WTC11 (cell line): ENCODE measurements at regions not wholly inside any gene's neighbourhood (a gene's known extent, or its start where the extent isn't known, plus 50 kb on each side); places are given as distances from the start of the nearest gene placed in this dataset.

ENCODE experiments used
- ATAC-seq: fragments of 200-7000 bp; cut with Tn5 transposase; 2 replicates; pipeline ENCODE4 v1.10.0; 2021; ENCODE audit warnings: mild to moderate bottlenecking, moderate library complexity
- CTCF ChIA-PET: fragments of 300-600 bp; sonication (Branson Sonifier 250); formaldehyde crosslinking; loops from one replicate; lab custom pipeline; 2021; ENCODE audit warnings: antibody characterized with exemption; lab: Charles Lee
- POLR2A ChIA-PET: fragments of 350-600 bp; sonication (Branson Sonifier 250); formaldehyde crosslinking; loops from one replicate; lab custom pipeline; 2021; ENCODE audit warnings: antibody characterized with exemption; lab: Charles Lee
- DNase-seq: peaks from one replicate; pipeline ENCODE4 v3.0.0; 2021; ENCODE audit warnings: low spot score
- H3K27ac Mint-ChIP-seq: 2 replicates; pipeline ENCODE4 v1.8.0; 2021; ENCODE audit warnings: mixed read lengths
- H3K27me3 Mint-ChIP-seq: 2 replicates; pipeline ENCODE4 v1.8.0; 2021; ENCODE audit warnings: low read depth, mild to moderate bottlenecking, moderate library complexity, mixed read lengths
- H3K36me3 Mint-ChIP-seq: 2 replicates; pipeline ENCODE4 v1.8.0; 2021; ENCODE audit warnings: mixed read lengths
- H3K4me1 Mint-ChIP-seq: 2 replicates; pipeline ENCODE4 v1.8.0; 2022; ENCODE audit warnings: mixed read lengths
- H3K4me3 Mint-ChIP-seq: 2 replicates; pipeline ENCODE4 v1.8.0; 2021; ENCODE audit warnings: mild to moderate bottlenecking, moderate library complexity, mixed read lengths
- H3K9me3 Mint-ChIP-seq: 2 replicates; pipeline ENCODE4 v1.8.0; 2021; ENCODE audit warnings: mixed read lengths
- ATF1 ChIP-seq: sonication (generic); formaldehyde crosslinking; IDR thresholded peaks from 2 replicates; pipeline ENCODE4 v1.8.1; 2023; ENCODE audit warnings: mild to moderate bottlenecking, moderate library complexity, missing genetic modification reagents
- ATF2 ChIP-seq: sonication (generic); formaldehyde crosslinking; IDR thresholded peaks from 2 replicates; pipeline ENCODE4 v1.8.1; 2022; ENCODE audit warnings: low read depth, missing genetic modification reagents, borderline replicate concordance
- CREM ChIP-seq: sonication (generic); formaldehyde crosslinking; IDR thresholded peaks from 2 replicates; pipeline ENCODE4 v1.8.1; 2022; ENCODE audit warnings: mild to moderate bottlenecking, missing genetic modification reagents, moderate library complexity
- E2F1 ChIP-seq: sonication (generic); formaldehyde crosslinking; IDR thresholded peaks from 2 replicates; pipeline ENCODE4 v1.8.0; 2022; ENCODE audit warnings: mild to moderate bottlenecking, missing genetic modification reagents
- E2F4 ChIP-seq: sonication (generic); formaldehyde crosslinking; IDR thresholded peaks from 2 replicates; pipeline ENCODE4 v1.8.1; 2022; ENCODE audit warnings: low read depth, mild to moderate bottlenecking, moderate library complexity, missing genetic modification reagents, borderline replicate concordance
- E2F5 ChIP-seq: sonication (generic); formaldehyde crosslinking; IDR thresholded peaks from 2 replicates; pipeline ENCODE4 v1.8.1; 2022; ENCODE audit warnings: mild to moderate bottlenecking, moderate library complexity, missing genetic modification reagents
- EMX1 ChIP-seq: fragments of 250-450 bp; sonication (Bioruptor Pico); IDR thresholded peaks from 2 replicates; pipeline ENCODE4 v1.8.0; 2021; ENCODE audit warnings: mild to moderate bottlenecking
- GRHL2 ChIP-seq: fragments of 250-450 bp; sonication (Bioruptor Pico); IDR thresholded peaks from 2 replicates; pipeline ENCODE4 v1.8.0; 2022; ENCODE audit warnings: mild to moderate bottlenecking, moderate library complexity; ENCODE audit not compliant: insufficient replicate concordance, severe bottlenecking
- HMGA2 ChIP-seq: fragments of 250-450 bp; sonication (Bioruptor Pico); IDR thresholded peaks from 2 replicates; pipeline ENCODE4 v1.4.0; 2021; ENCODE audit warnings: mild to moderate bottlenecking, moderate library complexity
- JAZF1 ChIP-seq: fragments of 250-450 bp; sonication (Bioruptor Pico); IDR thresholded peaks from 2 replicates; pipeline ENCODE4 v1.9.0; 2021; ENCODE audit warnings: moderate library complexity, mild to moderate bottlenecking, inconsistent platforms
- JUN ChIP-seq: sonication (generic); formaldehyde crosslinking; IDR thresholded peaks from 2 replicates; pipeline ENCODE4 v1.8.0; 2023; ENCODE audit warnings: mild to moderate bottlenecking, missing genetic modification reagents
- NFATC4 ChIP-seq: fragments of 250-450 bp; sonication (Bioruptor Pico); IDR thresholded peaks from 2 replicates; pipeline ENCODE4 v1.9.0; 2021; ENCODE audit warnings: mild to moderate bottlenecking
- NFYB ChIP-seq: sonication (generic); formaldehyde crosslinking; conservative IDR thresholded peaks from 2 replicates; pipeline ENCODE4 v1.8.0; 2022; ENCODE audit warnings: low read depth, missing genetic modification reagents
- SMAD3 ChIP-seq: sonication (generic); formaldehyde crosslinking; IDR thresholded peaks from 2 replicates; pipeline ENCODE4 v1.8.0; 2022; ENCODE audit warnings: missing genetic modification reagents, mild to moderate bottlenecking, borderline replicate concordance
- TCF7 ChIP-seq: sonication (generic); formaldehyde crosslinking; IDR thresholded peaks from 2 replicates; pipeline ENCODE4 v1.8.0; 2022; ENCODE audit warnings: mild to moderate bottlenecking, low read depth, missing genetic modification reagents, moderate library complexity
- ZNF121 ChIP-seq: sonication (generic); formaldehyde crosslinking; IDR thresholded peaks from 2 replicates; pipeline ENCODE4 v1.8.0; 2023; ENCODE audit warnings: missing genetic modification reagents
- ZNF138 ChIP-seq: sonication (generic); formaldehyde crosslinking; conservative IDR thresholded peaks from 2 replicates; pipeline ENCODE4 v1.8.1; 2022; ENCODE audit warnings: mild to moderate bottlenecking, moderate library complexity, missing genetic modification reagents
- ZNF219 ChIP-seq: sonication (generic); formaldehyde crosslinking; IDR thresholded peaks from 2 replicates; pipeline ENCODE4 v1.8.0; 2023; ENCODE audit warnings: missing genetic modification reagents, mild to moderate bottlenecking, borderline replicate concordance
- ZNF263 ChIP-seq: sonication (generic); formaldehyde crosslinking; IDR thresholded peaks from 2 replicates; pipeline ENCODE4 v1.8.1; 2022; ENCODE audit warnings: low read depth, mild to moderate bottlenecking, moderate library complexity, missing genetic modification reagents
- ZNF425 ChIP-seq: fragments of 250-450 bp; sonication (Bioruptor Pico); conservative IDR thresholded peaks from 2 replicates; pipeline ENCODE4 v1.9.0; 2021; ENCODE audit warnings: mild to moderate bottlenecking
- ZNF671 ChIP-seq: fragments of 250-450 bp; sonication (Bioruptor Pico); IDR thresholded peaks from 2 replicates; pipeline ENCODE4 v1.8.0; 2021; ENCODE audit warnings: mild to moderate bottlenecking
- TF ChIP-seq, protein P1 (sequence below): sonication (generic); formaldehyde crosslinking; IDR thresholded peaks from 2 replicates; pipeline ENCODE4 v1.8.0; 2022; ENCODE audit warnings: missing genetic modification reagents

DNA sequence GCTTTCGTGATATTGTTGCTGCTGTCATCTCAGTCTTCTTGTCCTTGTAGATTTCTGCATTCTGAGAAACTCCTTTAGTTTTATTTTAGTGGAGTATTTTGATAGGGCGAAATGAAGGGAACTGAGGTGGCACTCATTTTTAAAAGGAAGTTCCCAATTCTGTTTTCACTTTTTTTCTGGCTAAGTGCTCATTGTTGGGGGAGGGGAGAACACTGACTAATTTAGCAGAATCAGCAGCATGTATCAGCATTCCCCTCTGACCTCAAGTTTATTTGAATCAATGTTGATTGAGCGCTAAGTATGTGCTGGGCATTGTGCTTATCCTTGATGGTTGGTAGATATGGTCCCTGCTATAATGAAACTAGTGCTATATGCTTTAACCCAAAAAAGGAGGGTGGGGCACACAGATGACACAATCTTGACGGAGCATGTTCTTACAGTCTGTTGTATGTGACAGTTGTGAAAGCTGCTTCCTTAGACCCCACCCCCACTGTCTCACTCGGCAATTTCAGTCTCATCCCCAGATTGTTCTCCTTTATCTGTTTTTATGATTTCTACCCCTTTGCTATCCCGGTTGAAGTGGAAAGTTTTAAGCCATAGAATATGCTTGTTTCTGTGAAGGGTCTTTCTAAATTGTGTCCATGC lies 262.4 kb downstream of the SOX4 start:
- CTCF ChIA-PET = no interaction called here

DNA sequence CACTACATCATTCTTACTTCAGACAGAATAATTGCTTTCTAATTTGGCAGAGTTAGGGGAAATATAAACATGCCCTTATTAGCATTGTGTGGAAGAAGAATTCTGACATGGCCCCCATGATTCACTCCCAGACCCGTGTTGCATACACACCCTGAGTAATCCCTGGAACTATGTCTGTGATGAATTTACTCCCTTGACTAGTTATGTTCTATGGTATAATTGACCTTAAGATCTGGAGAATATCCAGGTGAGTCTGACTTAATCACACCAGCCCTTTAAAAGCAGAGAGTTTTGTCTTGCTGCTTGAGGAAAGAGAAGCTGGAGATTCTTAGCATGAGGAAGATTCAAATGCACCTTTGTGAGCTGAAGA lies 262.9 kb downstream of the SOX4 start:
- H3K27me3 Mint-ChIP-seq = no peaks in the 10 kb centered on the region
- DNase-seq (no peak), ATAC-seq (no peak)
- peaks cover 36% of the 10 kb centered on the region for H3K36me3 Mint-ChIP-seq
- H3K9me3 Mint-ChIP-seq = peaks cover 12% of the 10 kb centered on the region
- ChIA-PET POLR2A (no interaction called here), CTCF (no interaction called here)
- peaks cover 20% of the 10 kb centered on the region for H3K4me1 Mint-ChIP-seq
- H3K27ac Mint-ChIP-seq = peak overlapping the region; percentile 58
- H3K4me3 Mint-ChIP-seq = no peak overlapping the region
- no peak for TF ChIP-seq NFATC4
- no peak for TF ChIP-seq ZNF425 (CRISPR knock-in tag)
- TF ChIP-seq ATF2 = no peak
- no peak for TF ChIP-seq EMX1 (CRISPR knock-in tag)
- no peak for TF ChIP-seq HMGA2 (CRISPR knock-in tag)
- TF ChIP-seq JAZF1 (CRISPR knock-in tag) = no peak
- no peak for TF ChIP-seq ZNF671

More for the DNA sequence above, 262.4 kb downstream of the SOX4 start:
- Mint-ChIP-seq H3K36me3 (peaks cover 31% of the 10 kb centered on the region), H3K9me3 (peaks cover 12% of the 10 kb centered on the region), H3K27ac (peak overlapping the region; percentile 68; the same call in 1 of the 2 replicates), H3K4me3 (no peak overlapping the region), H3K27me3 (no peaks in the 10 kb centered on the region), H3K4me1 (peaks cover 20% of the 10 kb centered on the region)
- no peak for DNase-seq
- TF ChIP-seq, protein P1, sequence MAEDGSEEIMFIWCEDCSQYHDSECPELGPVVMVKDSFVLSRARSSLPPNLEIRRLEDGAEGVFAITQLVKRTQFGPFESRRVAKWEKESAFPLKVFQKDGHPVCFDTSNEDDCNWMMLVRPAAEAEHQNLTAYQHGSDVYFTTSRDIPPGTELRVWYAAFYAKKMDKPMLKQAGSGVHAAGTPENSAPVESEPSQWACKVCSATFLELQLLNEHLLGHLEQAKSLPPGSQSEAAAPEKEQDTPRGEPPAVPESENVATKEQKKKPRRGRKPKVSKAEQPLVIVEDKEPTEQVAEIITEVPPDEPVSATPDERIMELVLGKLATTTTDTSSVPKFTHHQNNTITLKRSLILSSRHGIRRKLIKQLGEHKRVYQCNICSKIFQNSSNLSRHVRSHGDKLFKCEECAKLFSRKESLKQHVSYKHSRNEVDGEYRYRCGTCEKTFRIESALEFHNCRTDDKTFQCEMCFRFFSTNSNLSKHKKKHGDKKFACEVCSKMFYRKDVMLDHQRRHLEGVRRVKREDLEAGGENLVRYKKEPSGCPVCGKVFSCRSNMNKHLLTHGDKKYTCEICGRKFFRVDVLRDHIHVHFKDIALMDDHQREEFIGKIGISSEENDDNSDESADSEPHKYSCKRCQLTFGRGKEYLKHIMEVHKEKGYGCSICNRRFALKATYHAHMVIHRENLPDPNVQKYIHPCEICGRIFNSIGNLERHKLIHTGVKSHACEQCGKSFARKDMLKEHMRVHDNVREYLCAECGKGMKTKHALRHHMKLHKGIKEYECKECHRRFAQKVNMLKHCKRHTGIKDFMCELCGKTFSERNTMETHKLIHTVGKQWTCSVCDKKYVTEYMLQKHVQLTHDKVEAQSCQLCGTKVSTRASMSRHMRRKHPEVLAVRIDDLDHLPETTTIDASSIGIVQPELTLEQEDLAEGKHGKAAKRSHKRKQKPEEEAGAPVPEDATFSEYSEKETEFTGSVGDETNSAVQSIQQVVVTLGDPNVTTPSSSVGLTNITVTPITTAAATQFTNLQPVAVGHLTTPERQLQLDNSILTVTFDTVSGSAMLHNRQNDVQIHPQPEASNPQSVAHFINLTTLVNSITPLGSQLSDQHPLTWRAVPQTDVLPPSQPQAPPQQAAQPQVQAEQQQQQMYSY = no peak
- no peak for TF ChIP-seq SMAD3 (CRISPR knock-in tag)
- no peak for TF ChIP-seq ZNF263 (CRISPR knock-in tag)
- no peak for TF ChIP-seq ZNF138
- TF ChIP-seq E2F5 = no peak
- no peak for TF ChIP-seq ZNF219 (CRISPR knock-in tag)
- no peak for TF ChIP-seq JUN (CRISPR knock-in tag)
- TF ChIP-seq E2F1 (CRISPR knock-in tag) = no peak
- TF ChIP-seq GRHL2 (CRISPR knock-in tag) = no peak
- TF ChIP-seq EMX1 (CRISPR knock-in tag) = no peak
- no peak for TF ChIP-seq ATF1 (CRISPR knock-in tag)
- TF ChIP-seq ZNF121 = no peak
- TF ChIP-seq TCF7 = no peak
- no peak for TF ChIP-seq CREM (CRISPR knock-in tag)
- no peak for TF ChIP-seq E2F4 (CRISPR knock-in tag)
- no peak for TF ChIP-seq NFYB
- POLR2A ChIA-PET = no interaction called here
- no peak for ATAC-seq
